ENCODE measurements at regions not wholly inside any gene's neighbourhood (a gene's known extent, or its start where the extent isn't known, plus 50 kb on each side); places are given as distances from the start of the nearest gene placed in this dataset.

DNA sequence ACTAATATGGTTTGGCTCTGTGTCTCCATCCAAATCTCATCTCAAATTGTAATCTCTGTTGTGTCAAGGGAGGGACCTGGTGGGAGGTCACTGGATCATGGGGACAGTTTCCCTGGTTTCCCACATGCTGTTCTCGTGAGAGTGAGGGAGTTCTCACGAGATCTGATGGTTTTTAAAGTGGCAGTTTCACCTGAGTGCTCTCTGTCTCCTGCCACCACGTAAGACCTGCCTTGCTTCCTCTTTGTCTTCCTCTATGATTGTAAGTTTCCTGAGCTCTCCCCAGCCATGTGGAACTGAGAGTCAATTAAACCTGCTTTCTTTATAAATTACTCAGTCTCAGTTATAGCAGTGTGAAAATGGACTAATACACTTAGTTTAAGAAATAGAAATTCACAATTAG lies 228.9 kb downstream of the CD47 start:
- peaks cover 3% of the 10 kb centered on the region for H3K27me3 Mint-ChIP-seq
- no peak overlapping the region for H3K4me3 Mint-ChIP-seq
- TF ChIP-seq, protein P1, sequence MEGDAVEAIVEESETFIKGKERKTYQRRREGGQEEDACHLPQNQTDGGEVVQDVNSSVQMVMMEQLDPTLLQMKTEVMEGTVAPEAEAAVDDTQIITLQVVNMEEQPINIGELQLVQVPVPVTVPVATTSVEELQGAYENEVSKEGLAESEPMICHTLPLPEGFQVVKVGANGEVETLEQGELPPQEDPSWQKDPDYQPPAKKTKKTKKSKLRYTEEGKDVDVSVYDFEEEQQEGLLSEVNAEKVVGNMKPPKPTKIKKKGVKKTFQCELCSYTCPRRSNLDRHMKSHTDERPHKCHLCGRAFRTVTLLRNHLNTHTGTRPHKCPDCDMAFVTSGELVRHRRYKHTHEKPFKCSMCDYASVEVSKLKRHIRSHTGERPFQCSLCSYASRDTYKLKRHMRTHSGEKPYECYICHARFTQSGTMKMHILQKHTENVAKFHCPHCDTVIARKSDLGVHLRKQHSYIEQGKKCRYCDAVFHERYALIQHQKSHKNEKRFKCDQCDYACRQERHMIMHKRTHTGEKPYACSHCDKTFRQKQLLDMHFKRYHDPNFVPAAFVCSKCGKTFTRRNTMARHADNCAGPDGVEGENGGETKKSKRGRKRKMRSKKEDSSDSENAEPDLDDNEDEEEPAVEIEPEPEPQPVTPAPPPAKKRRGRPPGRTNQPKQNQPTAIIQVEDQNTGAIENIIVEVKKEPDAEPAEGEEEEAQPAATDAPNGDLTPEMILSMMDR (conservative IDR thresholded peaks at IDR 0.05), result no peak
- no peaks in the 10 kb centered on the region for H3K9me3 Mint-ChIP-seq
- no peak overlapping the region for H3K27ac Mint-ChIP-seq
- no peaks in the 10 kb centered on the region for H3K36me3 Mint-ChIP-seq
- H3K4me1 Mint-ChIP-seq (ENCODE audit: unreplicated experiment), result peaks cover 5% of the 10 kb centered on the region
- DNase-seq (ENCODE audit: extremely low spot score, unreplicated experiment), result no peak

DNA sequence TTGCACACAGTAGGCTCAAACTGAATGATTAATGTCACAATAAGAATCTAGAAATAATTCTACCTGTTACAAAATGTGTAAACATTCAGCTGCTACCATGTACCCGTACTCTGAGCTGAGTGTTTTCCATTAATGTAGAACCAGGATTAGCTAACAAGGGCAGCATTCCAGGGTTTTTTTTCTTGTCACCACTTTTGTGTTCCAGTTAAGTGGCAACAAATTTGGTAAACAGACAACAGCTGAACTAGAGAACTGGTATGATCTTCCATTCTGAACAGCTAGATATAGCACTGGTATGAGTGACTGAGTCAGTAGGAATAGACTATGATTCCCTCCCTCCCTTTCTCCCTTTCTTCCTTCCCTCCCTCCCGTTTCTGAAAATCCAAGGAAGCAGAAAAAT lies 229.4 kb downstream of the CD47 start:
- Mint-ChIP-seq H3K27ac (no peak overlapping the region), H3K4me1 (ENCODE audit: unreplicated experiment) (peaks cover under 1% of the 10 kb centered on the region), H3K4me3 (no peak overlapping the region), H3K27me3 (peaks cover 3% of the 10 kb centered on the region), H3K36me3 (no peaks in the 10 kb centered on the region), H3K9me3 (no peaks in the 10 kb centered on the region)
- no peak for DNase-seq (ENCODE audit: extremely low spot score, unreplicated experiment)
- TF ChIP-seq, protein P1 (conservative IDR thresholded peaks at IDR 0.05), result no peak
